Omental fat pad (tissue), 3 donors: ENCODE measurements at regions not wholly inside any gene's neighbourhood (a gene's known extent, or its start where the extent isn't known, plus 50 kb on each side); places are given as distances from the start of the nearest gene placed in this dataset.

ENCODE experiments used
- ATAC-seq: fragments of 150-250 bp; one replicate; pipeline ENCODE4 v1.9.1; 2016; ENCODE audit warnings: mild to moderate bottlenecking, moderate library complexity; ENCODE audit not compliant: low FRiP score
- DNase-seq: peaks from one replicate; pipeline ENCODE4 v3.0.0-alpha.2; 2019; ENCODE audit warnings: low spot score
- TF ChIP-seq, protein P1 (sequence below), 3 donors: fragments of 450-650 bp; IDR thresholded peaks; one replicate each; pipeline ENCODE4 v1.5.1; 2016 to 2017; ENCODE audit warnings: antibody characterized with exemption in 3 of 3, mild to moderate bottlenecking in 3 of 3, moderate library complexity in 2 of 3

DNA sequence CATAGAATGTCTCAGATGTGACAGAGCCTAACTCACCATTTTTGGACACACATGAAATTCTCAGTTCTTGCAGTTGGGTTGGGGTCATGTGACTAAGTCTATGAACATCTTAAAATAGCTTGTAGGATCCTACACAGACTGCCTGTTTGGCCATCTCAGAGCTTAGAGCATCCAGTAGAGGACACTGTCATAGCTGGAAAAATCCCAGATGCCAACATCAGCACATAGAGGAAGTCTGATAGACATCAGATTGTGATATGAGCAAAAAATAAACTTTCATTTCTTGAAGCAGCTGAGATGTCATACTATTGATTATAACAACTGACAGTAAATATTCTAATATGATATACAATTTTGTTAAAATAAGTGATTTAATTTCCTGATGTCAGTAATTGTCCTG lies 207.1 kb downstream of the TRAM1L1 start:
- TF ChIP-seq, protein P1, sequence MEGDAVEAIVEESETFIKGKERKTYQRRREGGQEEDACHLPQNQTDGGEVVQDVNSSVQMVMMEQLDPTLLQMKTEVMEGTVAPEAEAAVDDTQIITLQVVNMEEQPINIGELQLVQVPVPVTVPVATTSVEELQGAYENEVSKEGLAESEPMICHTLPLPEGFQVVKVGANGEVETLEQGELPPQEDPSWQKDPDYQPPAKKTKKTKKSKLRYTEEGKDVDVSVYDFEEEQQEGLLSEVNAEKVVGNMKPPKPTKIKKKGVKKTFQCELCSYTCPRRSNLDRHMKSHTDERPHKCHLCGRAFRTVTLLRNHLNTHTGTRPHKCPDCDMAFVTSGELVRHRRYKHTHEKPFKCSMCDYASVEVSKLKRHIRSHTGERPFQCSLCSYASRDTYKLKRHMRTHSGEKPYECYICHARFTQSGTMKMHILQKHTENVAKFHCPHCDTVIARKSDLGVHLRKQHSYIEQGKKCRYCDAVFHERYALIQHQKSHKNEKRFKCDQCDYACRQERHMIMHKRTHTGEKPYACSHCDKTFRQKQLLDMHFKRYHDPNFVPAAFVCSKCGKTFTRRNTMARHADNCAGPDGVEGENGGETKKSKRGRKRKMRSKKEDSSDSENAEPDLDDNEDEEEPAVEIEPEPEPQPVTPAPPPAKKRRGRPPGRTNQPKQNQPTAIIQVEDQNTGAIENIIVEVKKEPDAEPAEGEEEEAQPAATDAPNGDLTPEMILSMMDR (IDR thresholded peaks at IDR 0.05): no peak
- ATAC-seq (no peak), DNase-seq (no peak)

DNA sequence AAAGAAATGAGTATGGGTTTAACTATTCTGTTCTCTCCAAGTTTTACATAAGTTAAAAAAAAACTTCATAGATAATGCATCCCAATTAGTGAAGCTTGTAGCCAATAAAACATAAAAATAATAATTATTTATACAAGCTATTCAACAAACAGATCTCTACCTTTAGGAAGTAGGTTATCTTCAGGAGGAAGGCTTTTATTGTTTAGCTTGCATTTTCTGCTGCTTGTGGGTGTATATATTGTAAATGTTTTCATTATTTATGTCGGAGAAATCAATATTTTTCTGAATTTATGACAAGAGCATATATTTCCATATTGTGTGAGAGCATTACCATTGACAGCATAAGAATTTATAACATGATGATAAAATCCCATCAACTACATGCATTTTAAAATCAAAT lies 208.3 kb downstream of the TRAM1L1 start:
- DNase-seq (no peak), ATAC-seq (no peak)
- TF ChIP-seq, protein P1 (IDR thresholded peaks at IDR 0.05): no peak

DNA sequence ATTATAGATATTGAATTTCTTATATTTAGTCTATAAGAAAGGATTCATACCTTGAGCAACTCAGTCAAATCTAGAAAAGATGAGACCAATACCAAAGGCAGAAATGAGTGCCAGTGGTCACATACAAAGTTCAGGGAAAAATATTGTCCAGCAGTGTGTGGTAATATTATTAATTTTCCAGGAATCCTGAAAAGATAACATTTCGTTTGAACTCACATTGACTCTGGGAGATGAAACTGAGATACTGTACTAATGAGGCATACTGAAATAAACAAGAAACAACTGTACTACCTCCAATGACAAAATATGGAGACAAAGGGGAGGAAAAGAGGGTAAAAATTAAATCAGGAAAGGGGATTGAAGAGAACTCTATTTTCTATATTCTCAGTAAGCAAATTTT lies 212.4 kb downstream of the TRAM1L1 start:
- TF ChIP-seq, protein P1 (IDR thresholded peaks at IDR 0.05): no peak
- DNase-seq (no peak), ATAC-seq (no peak)

DNA sequence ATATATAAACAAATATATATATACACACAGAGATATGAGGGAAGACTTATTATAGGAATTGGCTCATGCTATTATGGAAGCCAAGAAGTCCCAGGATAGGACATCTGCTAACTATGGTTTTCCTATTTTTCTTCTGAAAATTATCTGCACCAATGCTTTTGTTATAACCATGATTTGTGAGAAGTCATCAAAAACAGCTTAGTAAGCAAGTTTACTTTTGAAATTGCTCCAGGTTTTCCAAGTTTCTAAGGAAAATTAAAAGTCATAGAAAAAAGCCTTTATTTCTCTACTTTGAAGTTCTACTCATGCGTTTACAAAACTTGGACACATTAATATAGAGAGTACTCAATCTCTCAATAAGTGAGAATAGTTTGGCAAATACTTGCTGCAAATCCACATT lies 213.1 kb downstream of the TRAM1L1 start:
- TF ChIP-seq, protein P1 (IDR thresholded peaks at IDR 0.05): no peak
- ATAC-seq: no peak
- no peak for DNase-seq

DNA sequence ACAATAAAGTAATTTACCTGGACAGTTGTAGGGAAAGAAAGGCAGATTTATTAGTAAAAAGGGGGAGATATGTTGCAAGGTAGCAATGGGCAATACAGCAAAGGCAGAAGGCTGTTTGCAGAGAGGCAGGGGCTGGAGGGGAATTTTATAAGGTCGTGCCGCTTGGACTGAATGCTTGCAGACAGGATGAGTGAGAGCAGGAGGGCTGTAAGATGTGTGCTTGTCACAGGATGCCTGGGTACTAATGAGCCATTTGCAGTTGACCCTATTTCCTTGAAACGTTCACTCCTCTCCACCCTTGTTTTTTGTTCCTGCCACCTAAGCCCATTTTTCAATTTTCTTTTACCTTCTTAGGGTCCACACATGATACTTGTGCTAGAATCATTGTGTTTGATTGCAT lies 214.7 kb downstream of the TRAM1L1 start:
- ATAC-seq (no peak), DNase-seq (no peak)
- TF ChIP-seq, protein P1 (IDR thresholded peaks at IDR 0.05): no peak

DNA sequence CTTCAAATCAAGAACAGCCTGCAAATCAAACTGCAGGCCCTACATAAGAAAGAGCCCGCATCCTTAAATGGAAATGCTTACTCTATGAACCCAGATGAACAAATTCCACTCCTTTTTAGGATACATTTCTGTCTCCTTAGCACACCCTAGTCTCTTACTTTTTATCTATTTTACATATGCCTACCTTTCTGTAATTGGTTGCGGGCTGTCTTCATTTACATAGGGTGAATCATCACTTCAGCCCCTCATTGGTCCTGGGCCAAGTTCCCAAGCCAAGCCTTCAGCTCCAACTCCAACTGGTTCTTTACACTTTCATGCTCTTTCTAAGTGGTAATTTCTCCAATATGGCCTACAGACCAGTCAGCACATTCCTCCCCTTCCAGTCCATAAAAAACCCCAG lies 219.3 kb downstream of the TRAM1L1 start:
- TF ChIP-seq, protein P1 (IDR thresholded peaks at IDR 0.05): no peak
- no peak for DNase-seq
- no peak for ATAC-seq

DNA sequence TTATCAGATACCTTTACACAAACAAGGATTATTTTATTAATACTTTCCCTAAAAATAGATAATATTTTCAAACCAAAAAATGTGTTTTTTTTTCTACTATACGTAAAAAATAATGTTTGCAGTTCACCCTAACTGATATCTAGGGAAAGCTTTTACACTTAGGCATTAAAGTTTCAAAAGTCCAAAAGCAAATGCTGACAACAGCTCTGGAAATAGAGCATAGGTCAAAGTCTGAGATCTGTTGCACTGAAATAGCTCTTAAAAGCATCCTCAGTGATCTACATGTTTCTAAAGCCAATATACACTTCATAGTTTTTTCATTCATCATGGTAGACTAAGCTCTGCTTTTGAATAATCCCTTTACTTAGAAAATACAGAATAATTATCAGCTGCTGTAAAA lies 222.8 kb downstream of the TRAM1L1 start:
- DNase-seq: no peak
- ATAC-seq: no peak
- TF ChIP-seq, protein P1 (IDR thresholded peaks at IDR 0.05): no peak
